OCI-LY7 (cell line): ENCODE measurements at regions not wholly inside any gene's neighbourhood (a gene's known extent, or its start where the extent isn't known, plus 50 kb on each side); places are given as distances from the start of the nearest gene placed in this dataset.

Source experiments
- BruUV-seq: library from RNA; stranded (reverse); fragments of 400-500 nt; replicated peaks from 2 replicates; lab custom pipeline; 2021; lab: Mats Ljungman, UMichigan
- CTCF ChIA-PET: fragments of 300-600 bp; sonication (Branson Sonifier 250); formaldehyde crosslinking; loops from one replicate; lab custom pipeline; 2022; ENCODE audit warnings: antibody characterized with exemption; ENCODE audit not compliant: unreplicated experiment; lab: Charles Lee
- POLR2A ChIA-PET: fragments of 300-600 bp; sonication (Branson Sonifier 250); formaldehyde crosslinking; loops from one replicate; lab custom pipeline; 2022; ENCODE audit warnings: antibody characterized with exemption; lab: Charles Lee
- DNase-seq: peaks from one replicate; pipeline ENCODE4 v3.0.0-alpha.2; 2015; ENCODE audit warnings: low spot score
- H2AFZ ChIP-seq: fragments of 200-600 bp; sonication (generic), shearing (Covaris generic); 2 replicates; pipeline ENCODE4 v1.6.1; 2014; ENCODE audit warnings: mild to moderate bottlenecking, antibody characterized with exemption, low read length, moderate library complexity
- H3K27ac ChIP-seq: fragments of 200-600 bp; sonication (generic); 2 replicates; pipeline ENCODE4 v1.5.1; 2014; ENCODE audit warnings: mixed run types, low read depth, mild to moderate bottlenecking, moderate library complexity, low read length, inconsistent platforms; ENCODE audit not compliant: poor library complexity, severe bottlenecking
- H3K36me3 ChIP-seq: fragments of 200-600 bp; sonication (generic); 2 replicates; pipeline ENCODE4 v1.6.1; 2014; ENCODE audit warnings: mild to moderate bottlenecking, antibody characterized with exemption, low read length, moderate library complexity, mixed read lengths; ENCODE audit not compliant: insufficient read depth
- H3K4me1 ChIP-seq: fragments of 200-600 bp; sonication (generic); 2 replicates; pipeline ENCODE4 v1.5.1; 2014; ENCODE audit warnings: mild to moderate bottlenecking, low read length; ENCODE audit not compliant: insufficient read depth, poor library complexity, severe bottlenecking
- H3K4me2 ChIP-seq: fragments of 200-600 bp; sonication (generic); 2 replicates; pipeline ENCODE4 v1.6.1; 2014; ENCODE audit warnings: mild to moderate bottlenecking, low read length
- H3K4me3 ChIP-seq: fragments of 200-600 bp; sonication (generic); 2 replicates; pipeline ENCODE4 v1.5.1; 2014; ENCODE audit warnings: mild to moderate bottlenecking, low read depth, low read length; ENCODE audit not compliant: poor library complexity, severe bottlenecking
- H3K79me2 ChIP-seq: fragments of 200-600 bp; sonication (generic); 2 replicates; pipeline ENCODE4 v1.6.1; 2016; ENCODE audit warnings: low read depth, mild to moderate bottlenecking, low read length, moderate library complexity, mixed read lengths; ENCODE audit not compliant: insufficient read depth
- H3K9me2 ChIP-seq: fragments of 200-600 bp; sonication (generic); 2 replicates; pipeline ENCODE4 v1.6.1; 2016; ENCODE audit warnings: mild to moderate bottlenecking, low read length, mixed read lengths; ENCODE audit not compliant: insufficient read depth
- H3K9me3 ChIP-seq: fragments of 200-600 bp; sonication (generic); 2 replicates; pipeline ENCODE4 v1.6.1; 2014; ENCODE audit warnings: mild to moderate bottlenecking, mixed run types, low read length, mixed read lengths
- H4K20me1 ChIP-seq: fragments of 200-600 bp; sonication (generic); 2 replicates; pipeline ENCODE4 v1.6.1; 2014; ENCODE audit warnings: mild to moderate bottlenecking, antibody characterized with exemption, low read length, moderate library complexity, mixed read lengths; ENCODE audit not compliant: insufficient read depth
- CTCF ChIP-seq: fragments of 200-600 bp; sonication (generic); conservative IDR thresholded peaks from 2 replicates; pipeline ENCODE4 v1.5.1; 2014; ENCODE audit warnings: mild to moderate bottlenecking, antibody characterized with exemption, low read length, moderate library complexity, mixed read lengths
- EZH2phosphoT487 ChIP-seq: fragments of 200-600 bp; sonication (generic); IDR thresholded peaks from 2 replicates; pipeline ENCODE4 v1.6.1; 2018; ENCODE audit warnings: low read depth, borderline replicate concordance, mild to moderate bottlenecking, mixed run types, antibody characterized with exemption, low read length, moderate library complexity, mixed read lengths
- intact Hi-C: fragments of 100-400 bp; cut with micrococcal nuclease; formaldehyde crosslinking; loops from one replicate; pipeline ENCODE4 v1.10.0; 2022; ENCODE audit not compliant: unreplicated experiment

DNA sequence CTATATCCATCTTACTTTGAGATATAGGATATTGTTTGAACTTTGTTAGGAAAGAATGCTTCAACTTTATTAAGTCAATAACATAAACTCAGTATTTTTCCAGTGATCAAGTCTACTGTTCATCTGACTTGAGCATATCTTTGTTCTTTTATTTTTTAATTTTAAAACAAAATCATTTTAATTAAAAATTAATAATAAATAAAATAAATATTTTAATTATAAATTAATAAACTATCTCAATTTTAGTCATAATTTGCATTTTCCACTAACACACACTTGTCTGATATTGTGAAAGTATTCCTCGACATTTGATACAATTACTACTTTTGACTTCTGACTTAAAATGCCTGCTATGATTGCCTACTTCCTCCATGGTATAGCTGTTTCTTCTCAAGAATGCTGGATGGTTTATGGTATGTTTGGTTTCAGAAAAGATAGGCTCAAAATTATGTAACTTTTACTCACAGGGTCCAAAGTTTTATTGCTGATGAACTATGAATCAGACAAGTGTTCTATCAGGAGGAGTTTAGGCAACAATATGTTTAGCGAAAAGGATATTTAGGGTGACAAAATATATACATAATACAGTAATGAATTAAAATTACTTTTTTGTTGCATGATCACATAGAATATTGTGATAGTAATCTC lies 1132.3 kb upstream of the PCDH10 start:
- TF ChIP-seq EZH2phosphoT487, result no peak
- no peak for TF ChIP-seq CTCF
- Histone ChIP-seq H3K4me1 (no peaks in the 10 kb centered on the region), H3K4me2 (no peak overlapping the region), H3K4me3 (no peak overlapping the region), H3K27ac (no peak overlapping the region), H3K9me3 (0 out of 2 replicates have a peak, but pooled peaks cover 4% of the 10 kb centered on the region), H4K20me1 (no peaks in the 10 kb centered on the region), H3K36me3 (no peaks in the 10 kb centered on the region), H3K79me2 (no peaks in the 10 kb centered on the region), H3K9me2 (no peaks in the 10 kb centered on the region), H2AFZ (no peak overlapping the region)
- intact Hi-C loops, result no loop called here
- DNase-seq, result no peak
- BruUV-seq, result no TSS peak
- ChIA-PET CTCF (no interaction called here), POLR2A (interaction anchor here (1.3 kb wide), 1 partner anchor 33 kb away, joined by 5 read pairs; no protein-coding TSS in a partner anchor)

- H3K27ac ChIP-seq, result no peak overlapping the region
- no peak overlapping the region for H3K4me3 ChIP-seq
- no peaks in the 10 kb centered on the region for H3K9me2 ChIP-seq
- no peaks in the 10 kb centered on the region for H3K79me2 ChIP-seq
- ChIA-PET POLR2A (interaction anchor here (0.8 to 2.3 kb wide), 5 partner anchors 11 to 28 kb away, joined by 3 to 8 read pairs (median 4); no protein-coding TSS in a partner anchor), CTCF (no interaction called here)
- DNase-seq, result no peak
- no peaks in the 10 kb centered on the region for H3K36me3 ChIP-seq
- TF ChIP-seq EZH2phosphoT487, result no peak
- TF ChIP-seq CTCF, result no peak
- H2AFZ ChIP-seq, result peak overlapping the region; percentile 77
- no peaks in the 10 kb centered on the region for H4K20me1 ChIP-seq
- H3K4me2 ChIP-seq, result no peak overlapping the region
- H3K9me3 ChIP-seq, result no peaks in the 10 kb centered on the region
- BruUV-seq, result no TSS peak
- no peaks in the 10 kb centered on the region for H3K4me1 ChIP-seq
- intact Hi-C loops, result no loop called here
Measured at GRCh38 chr4:132026166-132026565, 1122.9 kb upstream of the PCDH10 start.

GRCh38 chr4:132026816-132027215 lies 1122.3 kb upstream of the PCDH10 start:
- ChIA-PET CTCF (no interaction called here), POLR2A (interaction anchor here (0.7 to 2.3 kb wide), 6 partner anchors 10 to 39 kb away, joined by 3 to 8 read pairs (median 4); no protein-coding TSS in a partner anchor)
- TF ChIP-seq EZH2phosphoT487 (no peak), CTCF (no peak)
- Histone ChIP-seq H3K79me2 (no peaks in the 10 kb centered on the region), H3K4me1 (no peaks in the 10 kb centered on the region), H3K9me2 (no peaks in the 10 kb centered on the region), H3K4me2 (no peak overlapping the region), H2AFZ (peak overlapping the region; percentile 77), H3K36me3 (no peaks in the 10 kb centered on the region), H4K20me1 (no peaks in the 10 kb centered on the region), H3K4me3 (no peak overlapping the region), H3K27ac (no peak overlapping the region), H3K9me3 (no peaks in the 10 kb centered on the region)
- no peak for DNase-seq
- intact Hi-C loops, result no loop called here
- no TSS peak for BruUV-seq
